GM19043 (cell line): ENCODE measurements at regions not wholly inside any gene's neighbourhood (a gene's known extent, or its start where the extent isn't known, plus 50 kb on each side); places are given as distances from the start of the nearest gene placed in this dataset.
"Not testable (repeated sequence)": the region's sequence is repeated elsewhere in the genome, so short reads cannot be mapped to it uniquely, and the experiment has no call there.

Source experiments
- ATAC-seq: cut with Tn5 transposase; IDR thresholded peaks from one replicate; pipeline ENCODE4 v1.9.1; 2021; ENCODE audit warnings: low read depth; ENCODE audit not compliant: unreplicated experiment

DNA sequence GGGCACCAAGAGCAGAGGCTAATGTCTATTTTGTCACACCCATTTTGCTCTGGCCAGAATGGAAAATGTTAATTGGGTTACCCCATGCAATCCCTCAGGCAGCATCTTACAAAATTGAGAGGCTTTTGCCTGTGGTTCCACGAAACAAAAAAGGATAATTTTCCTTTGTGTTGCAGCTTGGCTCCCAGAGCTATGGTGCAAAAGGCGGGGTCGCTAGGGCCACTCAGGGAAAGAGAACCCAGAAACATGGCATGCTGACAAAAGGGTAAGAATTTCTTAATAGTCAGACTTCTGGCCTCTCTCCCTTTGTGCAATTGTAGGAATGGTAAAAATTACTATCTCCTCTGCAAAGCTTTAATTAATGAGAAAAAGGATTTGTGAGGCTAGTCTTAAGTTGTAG lies 119.6 kb upstream of the BANK1 start:
- ATAC-seq, result no peak

- no peak for ATAC-seq
These were observed 120.2 kb upstream of the BANK1 start for GRCh38 chr4:101670370-101670769.

GRCh38 chr4:101669832-101670188 lies 120.7 kb upstream of the BANK1 start:
- no peak for ATAC-seq

DNA sequence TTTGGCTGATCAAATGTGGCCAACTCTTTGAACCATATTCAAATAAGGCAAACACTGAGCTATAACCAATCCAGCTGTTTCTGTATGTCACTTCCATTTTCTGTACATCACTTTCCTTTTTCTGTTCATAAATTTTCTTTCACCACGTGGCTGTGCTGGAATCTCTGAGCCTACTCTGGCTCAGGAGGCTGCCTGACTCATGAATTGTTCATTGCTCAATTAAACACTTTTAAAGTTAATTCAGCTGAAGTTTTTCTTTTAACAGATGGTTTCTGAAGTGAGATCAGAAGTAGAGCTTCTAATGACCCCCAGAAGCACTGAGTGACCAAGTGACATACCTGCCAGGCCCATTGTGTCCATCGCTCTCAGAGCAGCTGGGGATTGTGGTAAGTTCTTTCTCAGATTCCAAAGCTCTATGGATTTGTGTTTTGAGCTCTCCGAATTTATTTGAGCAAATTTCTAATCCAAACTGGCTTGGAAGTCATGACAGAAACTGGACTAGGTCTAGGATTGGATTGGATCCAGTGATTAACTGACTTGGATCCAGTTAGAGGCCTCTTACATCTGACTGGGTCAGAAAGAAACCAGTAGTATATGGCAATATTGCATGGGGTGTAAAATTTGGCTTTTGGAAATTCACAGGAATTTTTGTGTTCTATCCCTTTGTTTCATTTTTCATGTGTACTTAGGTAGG lies 121.2 kb upstream of the BANK1 start:
- no peak for ATAC-seq

GRCh38 chr4:101667348-101667747 lies 123.2 kb upstream of the BANK1 start:
- no peak for ATAC-seq

- no peak for ATAC-seq
These were observed 129.9 kb upstream of the BANK1 start for GRCh38 chr4:101660607-101661006.

DNA sequence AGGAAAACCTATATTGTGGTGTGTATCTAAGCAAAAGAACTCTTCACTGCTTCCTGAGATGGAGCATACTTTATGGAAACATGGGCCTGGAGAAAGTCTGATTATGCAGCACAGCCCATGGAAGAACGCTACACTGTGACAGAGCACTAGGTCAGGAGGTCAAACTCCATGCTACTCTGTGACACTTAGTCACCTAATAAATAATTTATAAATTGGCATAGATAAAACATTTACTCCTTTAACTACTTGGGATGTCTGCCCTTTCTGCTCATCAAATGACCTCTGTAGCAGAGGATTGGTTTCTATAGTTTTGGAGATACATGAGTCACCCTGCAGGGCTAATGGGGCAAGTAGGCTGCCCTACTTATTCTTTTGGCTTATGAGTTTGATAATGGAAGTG lies 134.7 kb upstream of the BANK1 start:
- ATAC-seq, result no peak

DNA sequence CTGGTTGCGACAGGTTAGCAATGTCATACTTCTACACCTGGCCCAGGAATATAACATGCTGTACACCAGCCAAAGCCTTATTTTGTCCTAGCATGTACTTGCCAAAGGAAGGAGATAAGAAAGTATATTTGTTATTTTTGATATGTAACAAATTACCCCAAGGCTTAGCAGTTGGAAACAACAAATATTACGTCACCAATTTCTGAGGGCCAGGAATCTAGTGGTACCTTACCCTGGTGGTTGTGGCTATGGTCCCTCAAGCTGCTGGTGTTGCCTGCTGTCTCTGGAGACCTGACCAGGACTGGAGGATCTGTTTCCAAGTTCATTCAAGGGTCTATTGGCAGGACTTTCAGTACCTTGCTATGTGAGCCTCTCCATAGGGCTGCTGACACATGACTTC lies 135.5 kb upstream of the BANK1 start:
- no peak for ATAC-seq

DNA sequence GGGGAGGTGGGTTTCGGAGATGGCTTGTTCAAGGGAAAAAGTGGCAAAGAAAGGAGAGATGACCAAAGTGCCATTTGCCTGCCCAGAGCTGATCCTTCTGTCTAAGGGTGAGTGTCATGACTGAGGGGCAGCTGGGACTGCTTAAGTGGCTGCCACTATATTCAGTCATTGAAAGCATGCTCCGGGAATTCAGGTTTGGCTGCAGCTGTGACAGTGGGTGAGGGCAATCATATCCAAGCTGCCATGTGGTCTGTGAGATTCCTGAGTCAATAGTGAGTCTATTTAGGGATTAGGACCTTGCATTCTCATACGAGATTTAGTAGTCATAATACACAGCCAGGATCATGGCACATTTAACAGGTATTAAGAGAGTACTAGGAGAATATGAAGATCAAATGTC lies 138.8 kb upstream of the BANK1 start:
- ATAC-seq, result no peak

DNA sequence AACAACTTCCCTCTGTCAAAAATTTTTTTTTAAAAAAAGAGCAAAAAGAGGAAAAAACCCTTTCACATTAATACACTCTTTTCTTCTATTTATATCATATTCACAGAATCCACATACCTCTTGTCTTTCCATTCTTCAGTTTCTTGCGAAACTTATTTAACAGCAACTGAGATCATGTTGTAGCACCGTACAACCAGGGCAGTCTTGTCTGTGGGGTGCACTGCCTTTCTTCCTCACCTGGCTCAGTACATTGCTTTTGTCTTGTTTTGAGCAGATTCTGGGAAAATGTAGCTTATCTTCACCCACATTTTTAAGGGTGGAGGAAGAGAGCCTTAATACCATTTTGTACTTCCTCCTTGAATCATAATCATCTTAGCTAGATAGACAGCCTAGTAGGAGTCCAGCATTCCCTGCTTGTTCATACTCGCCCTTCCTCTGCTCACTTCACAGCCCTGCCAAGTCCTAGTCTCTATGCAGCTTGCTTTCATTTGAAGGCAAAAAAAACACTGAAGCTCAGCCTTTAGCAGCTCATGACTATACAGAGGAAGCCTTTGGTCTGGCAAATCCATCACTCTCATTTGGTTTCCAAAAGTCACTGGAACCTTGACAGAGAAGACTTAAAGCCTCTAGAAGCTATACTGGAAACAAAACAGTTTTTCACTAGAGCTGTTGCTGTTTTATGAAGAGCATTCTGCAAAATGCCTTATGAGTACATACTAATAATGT lies 140.6 kb upstream of the BANK1 start:
- no peak for ATAC-seq

DNA sequence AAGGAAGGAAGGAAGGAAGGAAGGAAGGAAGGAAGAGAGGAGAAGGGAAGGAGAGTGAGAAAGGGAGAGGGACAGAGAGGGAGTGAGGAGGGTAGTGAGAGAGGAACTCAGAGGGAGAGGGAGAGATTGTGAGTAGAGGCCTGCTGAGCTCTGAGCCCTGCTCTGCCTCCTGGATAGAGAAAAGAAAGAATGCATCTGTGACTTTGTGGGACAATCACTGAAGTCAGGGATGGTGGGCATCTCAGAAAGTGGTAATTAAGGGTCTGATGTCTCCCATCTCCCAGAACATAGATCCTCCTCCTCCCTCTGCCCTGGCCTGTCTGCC lies 142.9 kb upstream of the BANK1 start:
- no peak for ATAC-seq

- ATAC-seq, result no peak
These were observed 146.0 kb upstream of the BANK1 start for GRCh38 chr4:101644516-101644915.

- ATAC-seq, result no peak
These were observed 147.2 kb upstream of the BANK1 start for GRCh38 chr4:101643186-101643837.

DNA sequence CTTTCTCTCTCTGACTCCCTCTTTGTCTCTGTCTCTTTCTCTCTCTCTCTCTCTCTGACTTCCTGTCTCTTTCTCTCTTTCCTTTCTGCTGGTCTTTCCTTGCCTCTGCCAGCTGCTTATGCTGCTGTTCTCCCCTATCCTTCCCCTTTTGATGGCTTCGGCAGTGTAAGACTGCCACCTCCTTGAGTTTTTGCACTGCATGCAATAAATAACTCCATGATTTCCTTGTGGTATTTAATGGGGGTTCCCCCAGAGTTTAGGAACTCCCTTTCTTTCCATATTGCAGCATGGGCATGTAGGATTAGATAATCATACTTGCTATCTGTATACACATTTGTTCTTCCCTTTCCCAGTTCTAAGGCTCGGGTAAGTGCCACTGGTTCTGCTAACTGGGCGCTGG lies 157.8 kb upstream of the BANK1 start:
- ATAC-seq, result not testable (repeated sequence)

- ATAC-seq, result no peak
These were observed 160.1 kb upstream of the BANK1 start for GRCh38 chr4:101630319-101630986.

DNA sequence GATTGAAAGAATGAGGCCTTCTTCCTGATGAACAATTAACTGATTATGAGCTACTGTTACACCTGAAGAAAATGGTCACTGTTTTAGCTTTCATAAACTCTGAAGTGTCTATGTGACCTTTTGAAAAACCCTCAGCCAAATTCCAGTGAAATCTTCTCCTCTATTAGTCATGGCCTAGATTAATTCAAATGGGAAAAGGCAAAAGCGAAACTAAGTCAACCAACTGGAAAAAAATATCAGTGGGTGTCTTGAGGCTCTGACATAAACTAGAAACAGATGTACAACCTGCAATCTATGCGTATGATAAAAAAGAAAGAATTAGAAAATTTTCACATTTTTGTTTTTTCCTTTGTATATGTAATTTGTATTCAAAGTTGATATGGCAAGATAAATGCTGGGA lies 169.4 kb upstream of the BANK1 start:
- no peak for ATAC-seq

DNA sequence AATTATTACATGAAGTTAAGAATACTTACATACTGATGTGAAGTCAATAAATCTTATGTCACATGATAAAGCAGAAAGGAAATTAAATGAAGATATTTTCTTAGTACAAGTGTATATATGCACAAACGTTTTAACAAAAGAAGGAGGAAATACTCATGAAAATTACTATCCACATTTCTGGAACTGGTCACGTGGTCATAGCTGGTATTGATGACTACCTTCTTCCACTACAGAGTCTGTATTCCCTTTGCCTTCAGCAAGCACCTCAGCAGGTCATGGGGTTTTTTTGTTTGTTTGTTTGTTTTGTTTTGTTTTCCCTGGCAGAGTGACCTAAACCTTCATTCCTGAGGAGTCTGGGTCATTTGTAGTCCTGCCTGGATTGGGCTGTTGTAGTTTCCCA lies 174.9 kb upstream of the BANK1 start:
- no peak for ATAC-seq

DNA sequence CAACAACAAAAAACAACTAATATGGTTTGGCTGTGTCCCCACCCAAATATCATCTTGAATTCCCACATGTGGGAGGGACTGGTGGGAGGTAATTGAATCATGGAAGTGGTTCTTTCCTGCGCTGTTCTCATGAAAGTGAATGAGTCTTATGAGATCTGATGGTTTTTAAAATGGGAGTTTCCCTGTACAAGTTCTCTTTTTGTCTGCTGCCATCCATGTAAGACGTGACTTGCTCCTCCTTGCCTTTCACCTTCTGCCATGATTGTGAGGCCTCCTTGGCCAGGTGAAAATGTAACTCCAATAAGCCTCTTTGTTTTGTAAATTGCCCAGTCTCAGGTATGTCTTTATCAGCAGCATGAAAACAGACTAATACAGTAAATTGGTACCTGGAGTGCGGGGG lies 183.5 kb upstream of the BANK1 start:
- not testable (repeated sequence) for ATAC-seq

DNA sequence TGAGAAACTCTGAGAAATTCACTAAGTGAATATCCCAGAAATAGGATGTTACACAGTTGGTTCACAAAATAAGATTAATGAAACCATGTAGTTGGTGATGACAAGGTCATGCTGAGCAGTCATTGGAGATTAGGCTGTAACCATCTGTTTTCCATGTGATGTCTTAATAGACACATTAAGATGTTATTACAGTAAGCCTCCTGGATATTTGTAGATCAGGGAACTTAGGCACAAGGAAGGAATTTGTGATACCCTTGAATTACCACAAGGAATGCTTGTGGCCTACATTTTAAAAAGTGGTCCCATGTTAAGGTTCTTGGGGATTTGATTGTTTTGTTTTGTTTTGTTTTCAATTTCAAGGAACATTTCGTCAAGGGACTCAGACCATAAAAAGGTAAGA lies 185.6 kb upstream of the BANK1 start:
- ATAC-seq, result no peak

GRCh38 chr4:101600287-101600686 lies 190.2 kb upstream of the BANK1 start:
- no peak for ATAC-seq

GRCh38 chr4:101599620-101600019 lies 190.9 kb upstream of the BANK1 start:
- ATAC-seq, result no peak
